GM12872 (cell line): ENCODE measurements at regions not wholly inside any gene's neighbourhood (a gene's known extent, or its start where the extent isn't known, plus 50 kb on each side); places are given as distances from the start of the nearest gene placed in this dataset.

Experiments
- TF ChIP-seq, protein P1 (sequence below): IDR thresholded peaks from 3 replicates; pipeline ENCODE4 v1.5.1; 2011; ENCODE audit warnings: low read depth, mild to moderate bottlenecking, low read length, moderate library complexity; ENCODE audit not compliant: insufficient read depth

DNA sequence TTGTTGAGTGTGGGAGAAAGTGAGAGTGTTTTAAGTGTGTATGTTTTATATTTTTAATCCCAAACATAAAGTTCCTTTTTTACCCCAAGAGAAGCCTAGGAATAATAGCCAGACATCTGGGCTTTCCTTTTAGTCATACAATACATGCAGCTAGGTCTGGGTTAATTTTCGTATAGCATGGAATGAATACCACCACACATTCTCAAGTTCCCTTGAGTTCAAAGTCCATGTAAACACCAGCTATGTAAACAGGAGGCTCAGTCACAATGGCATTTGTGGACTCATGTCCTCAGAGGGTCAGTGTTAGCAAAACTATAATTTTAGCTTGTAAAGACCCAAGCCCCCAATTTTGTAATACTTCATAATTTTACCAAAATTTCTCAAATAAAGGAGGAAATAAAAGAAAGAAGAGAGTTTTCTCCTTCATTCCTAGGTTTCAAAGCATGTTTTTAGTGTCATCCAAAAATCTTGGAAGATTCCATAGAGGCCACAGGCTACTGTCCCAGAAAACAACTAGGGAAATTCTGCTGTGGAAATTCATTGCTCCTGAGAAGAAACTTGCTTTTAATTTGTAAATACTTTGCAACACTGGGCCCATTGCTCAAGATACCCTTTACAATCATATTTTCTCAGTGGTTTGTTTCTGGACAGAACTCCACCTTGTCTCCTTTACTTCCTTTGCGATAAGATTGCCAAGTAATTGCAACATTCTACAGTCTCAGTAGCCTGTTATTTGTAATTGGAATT, 671.2 kb downstream of the COL12A1 start:
- TF ChIP-seq, protein P1, sequence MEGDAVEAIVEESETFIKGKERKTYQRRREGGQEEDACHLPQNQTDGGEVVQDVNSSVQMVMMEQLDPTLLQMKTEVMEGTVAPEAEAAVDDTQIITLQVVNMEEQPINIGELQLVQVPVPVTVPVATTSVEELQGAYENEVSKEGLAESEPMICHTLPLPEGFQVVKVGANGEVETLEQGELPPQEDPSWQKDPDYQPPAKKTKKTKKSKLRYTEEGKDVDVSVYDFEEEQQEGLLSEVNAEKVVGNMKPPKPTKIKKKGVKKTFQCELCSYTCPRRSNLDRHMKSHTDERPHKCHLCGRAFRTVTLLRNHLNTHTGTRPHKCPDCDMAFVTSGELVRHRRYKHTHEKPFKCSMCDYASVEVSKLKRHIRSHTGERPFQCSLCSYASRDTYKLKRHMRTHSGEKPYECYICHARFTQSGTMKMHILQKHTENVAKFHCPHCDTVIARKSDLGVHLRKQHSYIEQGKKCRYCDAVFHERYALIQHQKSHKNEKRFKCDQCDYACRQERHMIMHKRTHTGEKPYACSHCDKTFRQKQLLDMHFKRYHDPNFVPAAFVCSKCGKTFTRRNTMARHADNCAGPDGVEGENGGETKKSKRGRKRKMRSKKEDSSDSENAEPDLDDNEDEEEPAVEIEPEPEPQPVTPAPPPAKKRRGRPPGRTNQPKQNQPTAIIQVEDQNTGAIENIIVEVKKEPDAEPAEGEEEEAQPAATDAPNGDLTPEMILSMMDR: no peak

DNA sequence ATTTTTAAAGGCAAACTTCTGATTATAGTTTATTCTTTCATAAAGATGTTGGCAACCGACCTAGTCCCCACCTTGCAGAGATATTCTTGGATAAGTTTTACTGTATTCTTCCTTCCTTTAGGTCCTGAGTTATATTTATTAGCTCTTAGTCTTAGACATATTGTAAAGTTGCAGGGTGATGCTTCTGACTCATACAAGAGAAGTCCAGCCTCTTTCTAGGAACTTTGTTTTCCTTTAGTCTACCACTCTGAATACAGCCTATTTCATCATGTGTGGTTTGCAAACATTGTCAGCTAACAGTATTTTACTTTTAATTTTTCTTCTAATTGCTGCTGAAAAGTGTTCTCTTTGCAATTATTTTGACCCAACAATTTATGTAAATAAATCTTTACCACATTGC, 686.7 kb downstream of the COL12A1 start:
- TF ChIP-seq, protein P1: no peak

DNA sequence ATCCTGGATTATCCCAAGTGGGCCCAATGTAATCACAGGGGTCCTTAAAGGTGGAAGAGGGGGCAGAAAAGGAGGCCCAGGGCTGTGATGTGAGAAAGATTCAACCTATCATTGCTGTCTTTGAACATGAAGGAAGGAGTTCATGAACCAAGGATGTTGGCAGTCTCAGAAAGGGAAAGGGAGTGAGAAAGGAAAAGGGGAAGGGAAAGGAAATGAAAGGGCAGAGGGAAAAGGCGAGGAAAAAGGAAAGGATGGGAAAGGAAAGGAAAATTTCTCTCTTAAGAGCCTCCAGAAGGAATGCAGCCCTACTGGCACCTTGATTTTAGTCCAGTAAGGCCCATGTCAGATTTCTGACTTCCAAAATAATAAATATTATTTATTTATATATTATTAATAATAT, 687.8 kb downstream of the COL12A1 start:
- TF ChIP-seq, protein P1: no peak

DNA sequence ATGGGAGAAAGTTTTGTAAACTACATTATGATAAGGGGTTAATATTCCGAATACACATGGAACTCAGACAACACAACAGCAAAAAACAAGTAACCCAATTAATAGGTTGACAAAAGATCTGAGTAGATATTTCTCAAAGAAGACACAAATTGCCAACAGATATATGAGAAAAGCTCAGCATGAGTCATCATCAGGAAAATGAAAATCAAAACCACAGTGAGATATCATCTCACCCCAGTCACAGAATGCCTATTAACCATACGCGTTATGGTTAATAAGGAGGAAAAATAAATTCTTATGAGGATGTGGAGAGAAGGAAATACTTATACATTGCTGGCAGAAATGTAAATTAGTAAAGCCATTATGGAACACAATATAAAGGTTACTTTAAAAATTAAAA, 695.0 kb downstream of the COL12A1 start:
- TF ChIP-seq, protein P1: no peak

DNA sequence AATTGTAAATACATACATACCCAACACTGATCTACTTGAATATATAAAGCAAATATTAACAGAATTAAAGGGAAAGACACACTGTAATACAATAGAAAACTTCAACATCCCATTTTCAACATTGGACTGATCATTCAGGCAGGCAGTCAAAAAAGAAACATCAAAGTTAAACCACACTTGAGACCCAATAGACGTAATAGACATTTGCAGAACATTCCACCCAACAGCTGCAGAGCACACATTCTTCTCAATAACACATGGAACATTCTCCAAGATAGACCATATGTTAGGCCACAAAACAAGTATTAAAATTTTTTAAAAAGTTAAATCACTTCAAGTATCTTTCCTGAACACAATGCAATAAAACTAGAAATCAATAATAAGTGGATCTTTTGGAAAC, 698.2 kb downstream of the COL12A1 start:
- TF ChIP-seq, protein P1: no peak

DNA sequence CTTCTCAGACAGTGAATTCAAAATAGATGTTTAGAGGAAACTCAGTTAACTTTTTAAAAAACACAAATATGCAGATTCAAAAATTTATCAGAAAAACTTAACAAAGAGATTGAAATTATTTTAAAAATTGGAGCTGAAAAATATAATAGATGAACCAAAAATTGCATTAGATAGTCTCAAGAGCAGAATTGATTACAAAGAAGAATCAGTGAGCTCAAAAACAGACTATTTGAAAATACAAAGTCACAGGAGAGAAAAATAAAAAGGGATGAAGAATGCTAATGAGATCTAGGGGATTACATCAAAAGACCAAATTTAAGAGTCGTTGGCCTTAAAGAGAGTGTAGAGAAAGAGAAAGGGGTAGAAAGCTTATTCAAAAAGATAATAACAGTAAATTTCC, 700.5 kb downstream of the COL12A1 start:
- TF ChIP-seq, protein P1: no peak

DNA sequence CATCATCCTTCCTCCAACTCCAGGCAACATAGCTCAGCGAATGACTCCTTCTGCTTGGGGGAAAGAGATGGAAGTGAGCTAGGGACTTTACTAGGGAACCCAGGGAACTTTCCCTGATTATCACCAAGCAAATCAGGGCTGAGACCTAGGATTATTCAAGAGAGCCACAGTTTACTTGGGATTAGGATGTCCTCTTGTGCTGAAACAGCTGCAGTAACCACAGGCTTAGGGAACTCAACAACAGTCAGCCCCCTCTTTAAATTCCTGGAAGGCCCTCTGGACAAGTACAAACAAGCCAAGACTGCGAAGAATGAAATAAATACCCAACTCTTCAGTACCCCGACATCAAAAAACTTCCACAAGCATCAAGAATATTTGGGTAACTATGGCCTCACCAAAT, 700.9 kb downstream of the COL12A1 start:
- TF ChIP-seq, protein P1: no peak
